HG03354 (cell line): ENCODE measurements at regions not wholly inside any gene's neighbourhood (a gene's known extent, or its start where the extent isn't known, plus 50 kb on each side); places are given as distances from the start of the nearest gene placed in this dataset.
A peak's percentile ranks its signal among the peaks of the same experiment; 100 is the strongest.

ENCODE experiments used
- ATAC-seq: cut with Tn5 transposase; IDR thresholded peaks from one replicate; pipeline ENCODE4 v1.9.1; 2021; ENCODE audit warnings: mild to moderate bottlenecking; ENCODE audit not compliant: unreplicated experiment, poor library complexity, severe bottlenecking

GRCh38 chr6:11341303-11341702, 108.8 kb upstream of the NEDD9 start:
- ATAC-seq: no peak

DNA sequence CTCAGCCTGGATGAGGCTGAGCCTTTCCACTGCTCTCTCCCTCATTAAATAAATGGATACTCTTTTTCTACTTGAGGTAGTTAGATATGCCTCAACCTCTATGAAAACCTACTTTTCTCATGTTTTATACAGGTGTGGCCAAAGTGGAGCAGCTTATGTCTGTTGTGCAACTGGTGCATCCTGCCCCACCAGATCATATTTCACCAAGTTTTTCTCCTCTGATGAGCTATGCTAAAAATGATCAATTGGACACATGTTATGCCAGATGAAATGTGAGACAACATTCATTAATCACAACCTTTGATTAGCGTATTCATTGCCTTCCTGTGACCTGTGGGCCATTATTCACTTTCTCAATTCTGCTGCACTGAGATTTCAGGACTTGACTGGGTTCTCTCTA, 106.9 kb upstream of the NEDD9 start:
- no peak for ATAC-seq

GRCh38 chr6:11337306-11337705, 104.8 kb upstream of the NEDD9 start:
- ATAC-seq: no peak

GRCh38 chr6:11335826-11336225, 103.4 kb upstream of the NEDD9 start:
- no peak for ATAC-seq

DNA sequence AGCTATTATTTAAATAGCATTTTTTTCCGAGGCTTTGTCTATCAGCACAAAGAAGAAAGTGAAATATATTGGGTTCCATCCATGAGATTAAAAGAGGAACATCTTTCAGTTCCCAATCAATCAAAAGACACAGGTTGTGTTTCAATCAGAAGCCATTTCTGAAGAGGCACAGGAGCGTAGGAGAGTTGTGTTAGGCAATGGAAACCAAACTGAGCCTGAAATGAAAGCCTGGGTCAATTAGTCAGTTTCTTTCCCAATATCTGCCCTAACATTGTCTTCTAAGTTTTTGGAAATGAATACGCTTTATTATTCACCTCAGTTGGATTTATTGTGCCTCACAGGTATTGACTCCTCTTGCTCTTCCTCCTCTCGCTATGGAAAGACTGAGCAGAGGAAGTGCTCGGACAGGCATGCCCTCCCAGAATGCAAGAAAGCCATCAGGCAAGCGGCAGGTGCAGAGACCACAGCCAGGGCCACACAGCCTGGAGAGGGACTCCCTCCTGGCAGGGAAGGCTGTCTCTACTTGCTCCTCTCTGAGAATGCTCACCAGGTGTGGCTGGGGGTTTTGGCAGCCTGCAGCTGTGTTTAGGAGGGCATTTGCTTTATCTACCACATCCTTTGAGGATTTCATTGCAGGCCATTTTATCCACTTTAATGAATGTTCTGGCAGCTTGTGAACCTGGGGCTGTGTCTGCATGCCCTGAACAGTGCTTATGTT, 100.8 kb upstream of the NEDD9 start:
- ATAC-seq: peak; percentile 67

GRCh38 chr6:11332463-11332862, 100.0 kb upstream of the NEDD9 start:
- ATAC-seq: no peak

GRCh38 chr6:11331111-11331510, 98.6 kb upstream of the NEDD9 start:
- no peak for ATAC-seq

DNA sequence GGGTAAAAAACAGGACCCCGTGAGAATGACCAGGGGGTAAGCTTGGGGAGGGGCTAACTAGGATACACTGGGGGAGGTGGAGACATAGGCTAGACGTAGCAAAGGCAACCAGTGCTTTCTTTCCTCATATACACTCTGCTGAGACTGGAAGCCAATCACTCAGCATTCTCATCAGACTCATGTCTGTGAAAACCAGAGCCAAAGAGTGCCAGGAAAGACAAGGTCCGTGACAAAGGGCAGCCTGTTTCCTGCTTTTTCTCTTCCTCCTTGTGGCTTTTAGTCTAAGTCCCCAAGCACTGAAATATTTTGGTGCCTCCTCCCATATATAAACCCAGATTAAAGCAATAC, 97.9 kb upstream of the NEDD9 start:
- ATAC-seq: no peak

- no peak for ATAC-seq
Measured at GRCh38 chr6:11329726-11330412, 97.4 kb upstream of the NEDD9 start.

GRCh38 chr6:11328613-11329247, 96.3 kb upstream of the NEDD9 start:
- ATAC-seq: no peak

DNA sequence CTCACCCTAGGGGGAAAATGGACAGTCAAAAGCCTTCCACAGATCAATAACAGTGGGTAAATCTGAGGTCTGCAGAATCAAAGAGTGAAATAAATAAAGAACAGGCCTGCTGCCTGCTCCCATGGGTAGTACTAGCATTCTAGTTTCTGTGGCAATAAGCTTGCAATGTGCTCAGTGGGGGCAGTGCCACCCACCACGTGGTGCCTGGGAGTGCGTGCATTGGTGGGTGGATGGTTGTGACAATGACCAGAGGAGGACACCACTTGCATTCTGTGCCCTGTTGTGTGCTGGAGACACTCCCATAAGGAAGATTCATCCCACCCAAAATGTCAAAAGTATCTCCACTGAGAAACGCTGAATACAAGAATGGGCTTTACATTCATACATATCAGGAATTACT, 95.5 kb upstream of the NEDD9 start:
- ATAC-seq: no peak

DNA sequence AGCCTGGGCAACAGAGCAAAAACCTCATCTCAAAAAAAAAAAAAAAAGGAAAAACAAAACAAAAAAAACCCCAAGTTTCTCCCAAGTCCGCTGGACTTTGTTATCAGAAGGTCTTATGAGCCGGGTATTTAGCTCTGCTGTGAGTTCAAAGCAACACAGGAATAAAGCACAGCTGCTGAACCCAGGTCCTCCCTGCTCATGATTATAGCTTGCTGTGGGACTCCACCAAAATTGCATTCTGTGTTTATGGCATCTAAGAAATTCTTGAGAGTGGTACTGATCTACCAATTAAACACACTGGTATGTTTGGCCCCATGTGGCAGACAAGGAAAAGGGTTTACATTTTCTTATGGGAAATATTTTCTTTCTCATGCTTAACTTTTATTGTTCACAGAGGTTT, 93.6 kb upstream of the NEDD9 start:
- ATAC-seq: no peak

GRCh38 chr6:11324453-11325015, 92.1 kb upstream of the NEDD9 start:
- peak; percentile 74 for ATAC-seq

GRCh38 chr6:11323666-11324452, 91.4 kb upstream of the NEDD9 start:
- ATAC-seq: no peak

- ATAC-seq: no peak
Measured at GRCh38 chr6:11322252-11322885, 89.9 kb upstream of the NEDD9 start.

GRCh38 chr6:11320914-11321597, 88.6 kb upstream of the NEDD9 start:
- ATAC-seq: no peak

DNA sequence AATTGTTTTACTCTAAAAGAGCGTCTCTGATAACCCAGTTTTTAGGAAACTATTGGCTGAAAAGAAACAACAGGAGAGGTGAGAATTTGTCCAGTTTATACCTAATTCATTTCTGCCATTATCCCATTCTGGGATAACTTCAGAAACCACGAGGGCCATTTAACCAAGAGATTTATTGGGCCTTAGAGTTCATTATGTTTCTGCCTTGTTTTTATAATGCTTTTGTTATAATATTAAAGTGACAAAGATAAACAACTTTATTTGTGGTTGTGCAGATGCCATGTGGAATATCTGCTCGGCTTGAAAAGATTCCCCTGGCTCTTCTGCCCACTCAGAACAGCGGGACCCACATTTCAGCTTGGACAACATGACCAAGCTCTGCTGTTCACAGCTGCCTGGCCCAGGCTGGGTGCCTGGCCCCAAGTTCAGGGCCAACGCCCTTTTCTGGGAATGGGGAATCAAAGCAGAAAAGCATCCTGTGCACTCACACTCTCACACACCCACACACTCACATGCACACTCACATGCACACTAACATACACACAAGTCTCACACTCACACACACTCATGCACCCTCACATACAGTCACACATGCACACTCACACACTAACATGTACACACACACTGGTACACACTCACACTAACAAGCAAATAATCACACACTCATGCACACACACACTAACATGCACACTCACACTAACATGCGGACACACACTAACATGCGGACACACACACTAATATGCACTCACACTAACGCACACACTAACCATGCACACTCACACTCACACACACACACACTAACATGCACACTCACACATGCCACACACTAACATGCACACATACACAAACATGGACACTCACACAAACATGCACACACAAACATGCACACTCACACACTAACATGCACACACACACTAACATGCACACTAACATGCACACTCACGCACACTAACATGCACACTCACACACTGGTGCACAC, 86.7 kb upstream of the NEDD9 start:
- ATAC-seq: no peak
